Smooth muscle cell (in vitro differentiated cells): ENCODE measurements at regions not wholly inside any gene's neighbourhood (a gene's known extent, or its start where the extent isn't known, plus 50 kb on each side); places are given as distances from the start of the nearest gene placed in this dataset.

Experiments
- DNase-seq: peaks from one replicate; lab custom pipeline; 2025; ENCODE audit not compliant: unreplicated experiment; lab: John Stamatoyannopoulos, UW
- H2AFZ ChIP-seq: fragments of 200-600 bp; sonication (generic); 2 replicates; pipeline ENCODE4 v1.6.0; 2016; ENCODE audit warnings: antibody characterized with exemption, low read depth, mild to moderate bottlenecking
- H3F3A ChIP-seq: fragments of 200-600 bp; sonication (generic); 2 replicates; pipeline ENCODE4 v1.6.0; 2017; ENCODE audit warnings: antibody characterized with exemption, low read depth
- H3K27ac ChIP-seq: fragments of 200-600 bp; sonication (generic); 2 replicates; pipeline ENCODE4 v1.5.1; 2016; ENCODE audit warnings: low read depth, mild to moderate bottlenecking
- H3K27me3 ChIP-seq: fragments of 200-600 bp; sonication (generic); 2 replicates; pipeline ENCODE4 v1.6.1; 2016; ENCODE audit warnings: low read depth, mild to moderate bottlenecking
- H3K36me3 ChIP-seq: fragments of 200-600 bp; sonication (generic); 2 replicates; pipeline ENCODE4 v1.5.1; 2016; ENCODE audit warnings: low read depth
- H3K4me1 ChIP-seq: fragments of 200-600 bp; sonication (generic); 2 replicates; pipeline ENCODE4 v1.5.1; 2016; ENCODE audit warnings: low read depth
- H3K4me2 ChIP-seq: fragments of 200-600 bp; sonication (generic); 2 replicates; pipeline ENCODE4 v1.6.0; 2016; ENCODE audit warnings: mild to moderate bottlenecking
- H3K4me3 ChIP-seq: fragments of 200-600 bp; sonication (generic); 2 replicates; pipeline ENCODE4 v1.5.1; 2016; ENCODE audit warnings: mild to moderate bottlenecking
- H3K79me2 ChIP-seq: fragments of 200-600 bp; sonication (generic); 2 replicates; pipeline ENCODE4 v1.6.0; 2016; ENCODE audit warnings: low read depth, mild to moderate bottlenecking
- H3K9ac ChIP-seq: fragments of 200-600 bp; sonication (generic); 2 replicates; pipeline ENCODE4 v1.6.0; 2016; ENCODE audit warnings: low read depth
- H3K9me3 ChIP-seq: fragments of 200-600 bp; sonication (generic); replicated peaks from 2 replicates; pipeline ENCODE4 v1.5.1; 2016; ENCODE audit warnings: low read depth
- H4K20me1 ChIP-seq: fragments of 200-600 bp; sonication (generic); 2 replicates; pipeline ENCODE4 v1.6.0; 2016; ENCODE audit warnings: low read depth
- WGBS: methylation state at CpG from one replicate; pipeline ENCODE4 v1.1.7; 2016; ENCODE audit warnings: low lambda C conversion rate; 5-methylcytosine and 5-hydroxymethylcytosine counted together
- TF ChIP-seq, protein P1 (sequence below): fragments of 200-600 bp; sonication (generic); IDR thresholded peaks from 2 replicates; pipeline ENCODE4 v1.5.1; 2017; ENCODE audit warnings: borderline replicate concordance, mild to moderate bottlenecking, antibody characterized with exemption; ENCODE audit not compliant: insufficient read depth, poor library complexity, severe bottlenecking

DNA sequence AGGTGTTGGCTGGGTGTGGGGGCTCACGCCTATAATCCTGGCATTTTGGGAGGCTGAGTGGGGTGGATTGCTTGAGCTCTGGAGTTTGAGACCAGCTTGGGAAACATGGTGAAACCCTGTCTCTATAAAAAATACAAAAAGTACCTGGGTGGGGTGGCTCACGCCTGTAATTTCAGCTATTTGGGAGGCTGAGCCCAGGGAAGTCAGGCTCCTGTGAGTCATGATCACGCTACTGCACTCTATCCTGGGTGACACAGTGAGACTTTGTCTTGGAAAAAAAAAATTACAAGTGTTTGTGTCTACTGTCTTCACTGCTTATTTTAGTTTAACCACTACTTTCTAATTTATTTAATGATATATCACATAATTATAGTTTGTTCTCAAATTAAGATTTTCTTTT, 62.7 kb upstream of the DOCK10 start:
- no peaks in the 10 kb centered on the region for H3K79me2 ChIP-seq
- no peak overlapping the region for H3K4me3 ChIP-seq
- peaks cover 6% of the 10 kb centered on the region for H3K4me1 ChIP-seq
- H2AFZ ChIP-seq = no peak overlapping the region
- no peak overlapping the region for H3K4me2 ChIP-seq
- WGBS = 81% methylated on average over 3 of the region's 3 CpGs
- H3K36me3 ChIP-seq = no peaks in the 10 kb centered on the region
- H3K9ac ChIP-seq = no peak overlapping the region
- no peak overlapping the region for H3K27ac ChIP-seq
- DNase-seq = no peak
- no peaks in the 10 kb centered on the region for H3K9me3 ChIP-seq
- no peaks in the 10 kb centered on the region for H3K27me3 ChIP-seq
- H3F3A ChIP-seq = no peaks in the 10 kb centered on the region
- H4K20me1 ChIP-seq = no peaks in the 10 kb centered on the region
- TF ChIP-seq, protein P1, sequence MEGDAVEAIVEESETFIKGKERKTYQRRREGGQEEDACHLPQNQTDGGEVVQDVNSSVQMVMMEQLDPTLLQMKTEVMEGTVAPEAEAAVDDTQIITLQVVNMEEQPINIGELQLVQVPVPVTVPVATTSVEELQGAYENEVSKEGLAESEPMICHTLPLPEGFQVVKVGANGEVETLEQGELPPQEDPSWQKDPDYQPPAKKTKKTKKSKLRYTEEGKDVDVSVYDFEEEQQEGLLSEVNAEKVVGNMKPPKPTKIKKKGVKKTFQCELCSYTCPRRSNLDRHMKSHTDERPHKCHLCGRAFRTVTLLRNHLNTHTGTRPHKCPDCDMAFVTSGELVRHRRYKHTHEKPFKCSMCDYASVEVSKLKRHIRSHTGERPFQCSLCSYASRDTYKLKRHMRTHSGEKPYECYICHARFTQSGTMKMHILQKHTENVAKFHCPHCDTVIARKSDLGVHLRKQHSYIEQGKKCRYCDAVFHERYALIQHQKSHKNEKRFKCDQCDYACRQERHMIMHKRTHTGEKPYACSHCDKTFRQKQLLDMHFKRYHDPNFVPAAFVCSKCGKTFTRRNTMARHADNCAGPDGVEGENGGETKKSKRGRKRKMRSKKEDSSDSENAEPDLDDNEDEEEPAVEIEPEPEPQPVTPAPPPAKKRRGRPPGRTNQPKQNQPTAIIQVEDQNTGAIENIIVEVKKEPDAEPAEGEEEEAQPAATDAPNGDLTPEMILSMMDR = no peak

GRCh38 chr2:225104321-225104720, 62.1 kb upstream of the DOCK10 start:
- Histone ChIP-seq H3K79me2 (no peaks in the 10 kb centered on the region), H4K20me1 (no peaks in the 10 kb centered on the region), H3K9me3 (no peaks in the 10 kb centered on the region), H3K4me1 (peaks cover 6% of the 10 kb centered on the region), H3K4me3 (no peak overlapping the region), H3K36me3 (no peaks in the 10 kb centered on the region), H3K27ac (peak overlapping the region; percentile 54), H3K4me2 (no peak overlapping the region), H3K27me3 (no peaks in the 10 kb centered on the region), H2AFZ (no peak overlapping the region), H3K9ac (no peak overlapping the region), H3F3A (no peaks in the 10 kb centered on the region)
- TF ChIP-seq, protein P1 = no peak
- no peak for DNase-seq
- WGBS = 93% methylated on average over 1 of the region's 1 CpG

GRCh38 chr2:225103737-225104141, 61.5 kb upstream of the DOCK10 start:
- Histone ChIP-seq H3K36me3 (no peaks in the 10 kb centered on the region), H4K20me1 (no peaks in the 10 kb centered on the region), H3K4me1 (peaks cover 6% of the 10 kb centered on the region), H3K4me2 (peak overlapping the region; percentile 31), H3K9ac (no peak overlapping the region), H3K9me3 (no peaks in the 10 kb centered on the region), H3F3A (no peaks in the 10 kb centered on the region), H3K27me3 (no peaks in the 10 kb centered on the region), H3K27ac (peak overlapping the region; percentile 54), H2AFZ (no peak overlapping the region), H3K4me3 (no peak overlapping the region), H3K79me2 (no peaks in the 10 kb centered on the region)
- WGBS = 38% methylated on average over 2 of the region's 2 CpGs
- DNase-seq = no peak
- TF ChIP-seq, protein P1 = no peak

GRCh38 chr2:225100856-225101294, 58.6 kb upstream of the DOCK10 start:
- no peak for DNase-seq
- Histone ChIP-seq H3K27me3 (no peaks in the 10 kb centered on the region), H3K79me2 (no peaks in the 10 kb centered on the region), H3K4me2 (peak overlapping the region; percentile 62), H3K9me3 (no peaks in the 10 kb centered on the region), H4K20me1 (no peaks in the 10 kb centered on the region), H3K4me1 (peaks cover 6% of the 10 kb centered on the region), H3F3A (no peaks in the 10 kb centered on the region), H3K4me3 (no peak overlapping the region), H2AFZ (peak overlapping the region; percentile 64), H3K27ac (peak overlapping the region; percentile 91), H3K36me3 (no peaks in the 10 kb centered on the region), H3K9ac (peak overlapping the region; percentile 70)
- 36% methylated on average over 1 of the region's 1 CpG for WGBS
- TF ChIP-seq, protein P1 = no peak
